ENCODE measurements at regions not wholly inside any gene's neighbourhood (a gene's known extent, or its start where the extent isn't known, plus 50 kb on each side); places are given as distances from the start of the nearest gene placed in this dataset.
"Not testable (repeated sequence)": the region's sequence is repeated elsewhere in the genome, so short reads cannot be mapped to it uniquely, and the experiment has no call there.

DNA sequence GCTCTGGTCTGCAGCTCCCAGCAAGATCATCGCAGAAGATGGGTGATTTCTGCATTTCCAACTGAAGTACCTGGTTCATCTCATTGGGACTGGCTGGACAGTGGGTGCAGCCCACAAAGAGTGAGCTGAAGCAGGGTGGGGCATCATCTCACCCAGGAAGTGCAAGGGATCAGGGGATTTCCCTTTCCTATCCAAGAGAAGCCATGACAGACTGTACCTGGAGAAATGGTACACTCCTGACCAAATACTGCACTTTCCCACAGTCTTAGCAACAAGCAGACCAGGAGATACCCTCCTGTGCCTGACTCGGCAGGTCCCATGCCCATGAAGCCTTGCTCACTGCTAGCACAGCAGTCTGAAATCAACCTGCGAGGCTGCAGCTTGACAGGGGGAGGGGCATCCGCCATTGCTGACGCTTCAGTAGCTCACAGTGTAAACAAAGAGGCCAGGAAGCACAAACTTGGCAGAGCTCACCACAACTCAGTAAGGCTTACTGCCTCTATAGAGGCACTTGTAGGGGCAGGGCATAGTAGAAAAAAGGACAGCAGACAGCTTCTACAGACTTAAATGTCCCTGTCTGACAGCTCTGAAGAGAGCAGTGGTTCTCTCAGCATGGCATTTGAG lies 60.5 kb downstream of the AREG start:
- intact Hi-C loops (cut with DNase I); DNase-seq (ENCODE audit: low spot score); ATAC-seq: not testable (repeated sequence)

DNA sequence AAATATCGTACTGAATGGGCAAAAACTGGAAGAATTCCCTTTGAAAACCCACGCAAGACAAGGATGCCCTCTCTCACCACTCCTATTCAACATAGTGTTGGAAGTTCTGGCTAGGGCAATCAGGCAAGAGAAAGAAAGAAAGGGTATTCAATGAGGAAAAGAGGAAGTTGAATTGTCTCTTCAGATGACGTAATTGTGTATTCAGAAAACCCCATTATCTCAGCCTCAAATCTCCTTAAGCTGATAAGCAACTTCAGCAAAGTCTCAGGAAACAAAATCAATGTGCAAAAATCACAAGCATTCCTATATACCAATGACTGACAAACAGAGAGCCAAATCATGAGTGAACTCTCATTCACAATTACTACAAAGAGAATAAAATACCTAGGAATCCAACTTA lies 64.4 kb downstream of the AREG start:
- DNase-seq (ENCODE audit: low spot score); ATAC-seq; intact Hi-C loops (cut with DNase I): not testable (repeated sequence)

DNA sequence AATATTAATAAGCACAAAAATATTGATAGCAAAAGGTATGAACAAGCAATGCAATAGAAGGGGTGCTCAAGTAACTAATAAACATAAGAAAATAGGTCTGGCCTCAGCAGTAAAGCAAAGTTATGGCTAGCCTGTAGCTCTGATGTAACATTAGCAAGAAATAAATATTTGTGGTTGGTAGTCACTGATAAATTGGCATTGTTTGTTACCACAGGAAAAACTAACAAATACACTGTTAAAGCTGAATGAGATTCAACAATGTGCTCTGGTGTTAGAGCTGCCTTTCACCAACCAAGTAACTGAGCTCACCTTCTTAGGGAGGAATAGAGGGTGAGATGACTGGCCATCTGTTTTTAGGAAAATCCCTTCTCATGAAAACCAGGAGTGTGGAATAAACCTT lies 71.4 kb downstream of the AREG start:
- no peak for DNase-seq (ENCODE audit: low spot score)
- no peak for ATAC-seq
- intact Hi-C loops (cut with DNase I), result no loop called here

DNA sequence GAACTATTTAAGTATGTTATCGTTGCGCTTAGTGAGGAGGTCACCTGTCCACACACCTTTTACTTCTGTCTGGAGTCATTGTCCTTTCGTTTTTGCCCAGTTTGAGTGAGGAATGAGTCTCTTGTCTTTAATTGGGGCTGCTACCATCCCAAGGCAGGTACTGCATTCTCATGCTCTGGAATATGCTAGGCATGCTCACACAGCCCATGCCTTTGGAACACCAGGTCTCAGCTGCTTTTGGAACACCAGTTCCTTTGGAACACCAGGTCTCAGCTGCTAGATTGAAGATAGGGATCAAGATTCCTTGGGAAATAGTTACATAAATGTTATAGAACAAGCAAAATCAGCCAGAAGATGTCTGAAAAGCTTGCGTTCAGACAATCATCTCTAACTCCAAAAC lies 73.1 kb downstream of the AREG start:
- DNase-seq (ENCODE audit: low spot score) (no peak), ATAC-seq (no peak)
- intact Hi-C loops (cut with DNase I), result no loop called here

GRCh38 chr4:74522251-74522991 lies 77.5 kb downstream of the AREG start:
- intact Hi-C loops (cut with DNase I), result no loop called here
- ATAC-seq (no peak), DNase-seq (ENCODE audit: low spot score) (no peak)

DNA sequence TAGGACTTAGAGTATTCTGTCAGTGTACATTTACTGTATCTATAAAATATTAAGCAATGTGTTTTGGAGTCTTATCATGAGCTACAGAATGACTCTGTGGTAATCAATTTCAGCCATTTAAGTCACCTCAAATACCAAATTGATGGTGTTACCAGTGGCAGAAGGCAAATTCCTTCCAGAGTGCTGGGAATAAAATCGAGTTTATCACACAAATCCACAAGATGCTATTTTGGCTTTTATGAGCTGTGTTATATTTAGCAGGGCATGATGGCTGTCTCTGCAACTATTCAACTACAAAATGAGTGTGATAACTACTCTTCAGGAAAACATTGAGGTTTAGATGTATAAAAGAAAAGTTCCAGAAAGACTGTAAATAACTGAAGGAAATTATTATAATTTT lies 78.2 kb downstream of the AREG start:
- ATAC-seq, result no peak
- intact Hi-C loops (cut with DNase I), result no loop called here

GRCh38 chr4:74524985-74525384 lies 80.0 kb downstream of the AREG start:
- DNase-seq (ENCODE audit: low spot score), result no peak
- intact Hi-C loops (cut with DNase I), result no loop called here
- ATAC-seq, result no peak

More for the DNA sequence above, 78.2 kb downstream of the AREG start:
- DNase-seq (ENCODE audit: low spot score), result no peak

DNA sequence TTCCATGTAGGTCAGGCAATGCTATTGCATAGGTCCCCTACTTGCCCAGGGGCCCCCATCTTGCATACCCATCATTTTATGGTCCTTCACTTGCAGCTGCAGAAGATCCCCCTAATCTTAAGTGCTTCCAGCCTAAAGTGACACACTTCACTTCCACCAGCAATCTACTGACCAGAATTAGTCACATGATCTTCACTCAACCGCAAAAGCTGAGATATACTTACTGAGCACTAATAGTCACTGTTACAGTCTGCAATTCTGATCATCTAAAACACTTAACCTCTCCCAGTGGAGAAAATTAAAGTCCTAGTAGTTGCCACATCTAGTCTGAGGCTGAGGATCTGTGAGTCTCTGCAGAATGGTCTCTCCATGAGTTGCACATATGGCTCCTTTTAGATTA lies 82.1 kb downstream of the AREG start:
- ATAC-seq (no peak), DNase-seq (ENCODE audit: low spot score) (no peak)
- intact Hi-C loops (cut with DNase I), result no loop called here

- ATAC-seq (no peak), DNase-seq (ENCODE audit: low spot score) (no peak)
- intact Hi-C loops (cut with DNase I), result no loop called here
Measured at GRCh38 chr4:74528178-74528577, 83.2 kb downstream of the AREG start.

GRCh38 chr4:74529284-74530041 lies 84.5 kb downstream of the AREG start:
- intact Hi-C loops (cut with DNase I), result no loop called here
- peak; percentile 72 for ATAC-seq
- no peak for DNase-seq (ENCODE audit: low spot score)

DNA sequence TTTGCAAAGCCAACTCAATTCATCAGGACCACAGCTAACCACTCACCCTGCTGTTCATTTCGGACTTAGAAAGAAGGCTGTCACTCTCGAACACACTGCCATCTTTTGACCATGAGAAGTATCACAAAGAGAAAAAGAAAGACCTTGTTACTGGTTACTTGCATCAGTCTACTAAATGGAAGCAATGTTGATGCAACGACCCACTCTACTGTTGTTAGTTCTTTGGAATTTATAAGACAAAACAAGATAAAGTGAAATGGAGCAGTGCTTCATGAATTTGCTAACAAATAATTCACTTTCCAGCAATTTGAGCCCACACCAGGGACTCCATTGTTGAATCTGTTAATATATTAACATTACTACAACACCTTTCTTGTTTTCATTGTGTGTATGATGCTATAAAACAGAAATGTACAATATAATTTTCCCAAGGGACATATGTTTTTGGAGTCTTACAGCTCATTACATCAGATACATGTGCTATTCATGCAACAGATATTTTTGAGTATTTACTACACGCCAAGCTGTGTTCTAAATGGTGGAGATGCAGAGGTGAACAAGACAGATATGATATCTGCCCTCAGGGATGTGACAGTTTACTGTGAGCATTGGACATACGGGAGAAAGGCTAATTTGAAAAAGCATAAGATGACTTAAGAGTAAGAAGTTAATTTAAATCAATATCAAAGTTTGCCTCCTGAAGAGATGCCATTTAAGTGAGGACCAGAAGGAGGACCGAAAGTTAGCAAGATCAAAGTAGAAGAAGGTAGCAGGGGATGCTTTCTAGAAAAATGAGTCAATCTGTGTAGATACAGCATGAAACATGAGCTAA lies 87.2 kb downstream of the AREG start:
- DNase-seq (ENCODE audit: low spot score), result no peak
- peak; percentile 48 for ATAC-seq
- intact Hi-C loops (cut with DNase I), result no loop called here

DNA sequence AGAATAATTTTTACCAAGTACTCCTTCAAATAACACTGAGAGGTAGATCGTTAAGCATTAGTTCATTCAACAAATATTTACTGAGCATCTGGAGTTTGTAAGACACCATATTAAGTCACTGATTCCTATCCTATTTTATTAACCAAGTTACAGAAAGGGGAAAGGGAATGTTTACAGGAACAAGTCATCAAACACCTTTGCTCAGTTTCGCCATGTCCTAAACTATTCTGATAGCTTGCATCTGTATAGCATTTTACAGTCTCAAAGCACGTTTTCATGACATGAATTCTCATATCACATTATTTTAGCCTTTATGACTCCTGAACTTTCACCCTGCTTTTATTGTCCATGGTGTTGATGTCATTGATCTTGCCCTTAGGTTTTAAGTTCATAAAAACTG lies 89.2 kb downstream of the AREG start:
- no peak for DNase-seq (ENCODE audit: low spot score)
- no peak for ATAC-seq
- intact Hi-C loops (cut with DNase I), result no loop called here

DNA sequence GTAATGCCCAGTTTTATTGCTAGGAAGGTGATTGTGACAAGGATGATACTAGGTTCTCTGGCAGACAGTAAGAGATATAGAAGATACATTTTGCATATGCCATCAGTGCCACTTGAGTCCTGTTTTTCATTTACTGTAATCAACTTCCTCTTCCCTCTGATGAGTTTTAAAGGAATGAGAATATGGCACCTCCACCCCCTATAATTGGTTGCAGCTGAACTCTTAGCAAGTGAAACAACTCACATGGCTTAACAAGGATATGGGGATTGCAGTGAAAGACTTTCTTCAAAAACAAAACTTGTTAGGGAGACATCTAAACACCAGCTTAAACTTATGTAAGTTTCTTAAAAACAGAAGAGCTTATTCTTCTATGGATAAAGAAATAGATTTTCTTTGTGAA lies 90.0 kb downstream of the AREG start:
- ATAC-seq, result no peak
- intact Hi-C loops (cut with DNase I), result no loop called here
- no peak for DNase-seq (ENCODE audit: low spot score)

DNA sequence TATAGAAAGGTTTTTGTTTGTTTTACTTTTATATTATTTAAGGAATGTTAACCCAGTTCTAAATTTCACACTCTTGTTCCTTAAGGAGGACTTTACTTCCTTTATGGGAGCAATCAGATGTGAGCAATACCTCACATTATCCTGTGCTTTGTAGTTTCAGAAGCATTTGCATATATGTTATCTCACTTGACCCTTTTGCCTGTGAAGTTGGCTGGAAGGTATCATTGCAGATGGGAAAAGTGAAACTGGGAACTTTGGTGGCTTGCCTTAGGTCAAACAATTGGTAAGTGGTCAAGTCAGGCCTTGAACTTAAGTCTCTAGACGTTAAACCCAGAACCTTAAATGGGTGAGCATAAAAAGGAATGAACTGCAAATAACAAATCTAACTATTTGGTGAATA lies 90.6 kb downstream of the AREG start:
- intact Hi-C loops (cut with DNase I), result no loop called here
- DNase-seq (ENCODE audit: low spot score) (no peak), ATAC-seq (no peak)

- DNase-seq (ENCODE audit: low spot score), result no peak
- intact Hi-C loops (cut with DNase I), result no loop called here
- no peak for ATAC-seq
Measured at GRCh38 chr4:74536557-74536956, 91.6 kb downstream of the AREG start.

GRCh38 chr4:74537459-74537858 lies 92.5 kb downstream of the AREG start:
- no peak for ATAC-seq
- intact Hi-C loops (cut with DNase I), result no loop called here
- no peak for DNase-seq (ENCODE audit: low spot score)

- DNase-seq (ENCODE audit: low spot score) (no peak), ATAC-seq (no peak)
- intact Hi-C loops (cut with DNase I), result no loop called here
Measured at GRCh38 chr4:74539044-74539790, 94.3 kb downstream of the AREG start.

GRCh38 chr4:74540193-74540592 lies 95.3 kb downstream of the AREG start:
- intact Hi-C loops (cut with DNase I), result no loop called here
- no peak for DNase-seq (ENCODE audit: low spot score)
- no peak for ATAC-seq

DNA sequence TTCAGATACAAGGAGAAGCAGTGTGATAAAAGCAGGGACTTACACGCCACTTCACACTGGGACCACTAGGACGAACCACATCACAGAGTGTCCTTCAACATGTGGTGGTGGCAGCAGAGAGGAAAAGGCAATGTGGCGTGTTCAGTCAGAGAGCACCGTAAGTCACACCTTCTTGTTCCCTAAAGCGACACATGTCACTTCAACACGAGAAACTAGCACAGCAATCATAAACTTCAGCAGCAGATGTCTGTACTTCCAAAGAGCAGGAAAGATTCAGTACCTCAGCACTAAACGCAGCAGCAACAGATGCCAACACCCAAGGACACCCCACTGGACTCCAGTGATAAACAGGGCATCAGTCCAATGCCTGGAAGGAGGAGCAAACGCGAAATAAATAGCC lies 96.7 kb downstream of the AREG start:
- intact Hi-C loops (cut with DNase I), result no loop called here
- ATAC-seq, result no peak
- no peak for DNase-seq (ENCODE audit: low spot score)

Data from sciatic nerve (tissue), 2 donors.